ENCODE measurements at regions not wholly inside any gene's neighbourhood (a gene's known extent, or its start where the extent isn't known, plus 50 kb on each side); places are given as distances from the start of the nearest gene placed in this dataset.
"Not testable (repeated sequence)": the region's sequence is repeated elsewhere in the genome, so short reads cannot be mapped to it uniquely, and the experiment has no call there.

DNA sequence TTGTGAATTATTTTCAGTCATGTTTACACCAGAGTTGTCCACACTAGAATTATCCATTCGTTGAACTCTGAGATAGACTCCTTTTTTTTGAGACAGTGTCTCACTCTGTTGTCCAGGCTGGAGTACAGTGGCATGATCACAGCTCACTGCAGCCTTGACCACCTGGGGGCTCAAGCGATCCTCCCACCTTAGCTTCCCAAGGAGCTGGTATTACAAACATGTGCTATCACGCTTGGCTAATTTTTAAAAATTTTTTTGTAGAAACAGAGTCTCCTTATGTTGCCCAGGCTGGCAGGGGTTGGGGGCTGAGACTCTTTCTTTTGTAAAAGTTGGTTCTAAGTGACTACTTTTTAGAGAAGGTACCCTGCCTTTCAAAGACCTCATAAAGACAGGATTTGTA, 2887.2 kb downstream of the RPIA start:
- not testable (repeated sequence) for H3K27me3 ChIP-seq (ENCODE audit: control insufficient read depth, insufficient read depth, low read length); FAIRE-seq

DNA sequence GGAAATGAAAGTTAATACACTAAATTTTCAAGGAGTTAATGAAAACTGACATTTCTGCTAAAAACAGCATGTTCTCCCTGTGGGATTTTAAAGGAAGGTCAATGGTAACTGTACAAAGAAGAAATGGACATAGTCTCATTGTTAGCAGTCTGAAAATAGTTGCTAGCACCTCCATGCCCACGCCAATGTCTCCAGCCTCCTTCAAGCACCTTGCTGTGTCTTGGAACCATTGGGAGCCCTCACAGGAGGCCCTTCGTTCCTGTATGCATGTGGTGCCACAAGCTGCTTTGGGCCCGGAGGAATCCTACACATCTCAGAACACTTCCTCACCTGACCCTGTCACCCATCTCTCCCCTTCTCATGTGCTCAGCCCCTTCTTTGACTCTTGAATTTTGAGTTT, 2888.1 kb downstream of the RPIA start:
- DNase-seq (ENCODE audit: low read depth); H3K27me3 ChIP-seq (ENCODE audit: control insufficient read depth, insufficient read depth, low read length); FAIRE-seq: not testable (repeated sequence)

More for the DNA sequence above, 2887.2 kb downstream of the RPIA start:
- DNase-seq (ENCODE audit: low read depth); H3K36me3 ChIP-seq (ENCODE audit: control insufficient read depth, insufficient read depth, low read length); H3K4me3 ChIP-seq (ENCODE audit: low read depth, low read length): not testable (repeated sequence)

DNA sequence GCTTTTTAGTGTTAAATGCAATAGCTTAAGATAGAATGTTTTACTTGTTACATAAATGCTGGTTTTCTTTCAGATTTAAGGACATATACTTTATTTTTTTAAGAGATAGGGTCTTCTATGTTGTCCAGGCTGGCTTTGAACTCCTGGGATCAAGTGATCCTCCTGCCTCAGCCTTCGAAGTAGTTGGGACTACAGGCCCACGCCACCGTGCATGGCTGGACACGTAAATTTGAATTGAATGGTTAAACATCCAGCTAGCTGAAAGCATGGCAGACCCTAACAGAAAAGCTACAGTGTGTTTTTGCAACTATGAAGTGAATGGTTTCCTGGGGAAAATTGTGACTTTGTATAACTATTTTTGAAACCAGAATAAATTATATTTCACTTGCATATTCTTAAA, 2888.6 kb downstream of the RPIA start:
- FAIRE-seq; H3K27me3 ChIP-seq (ENCODE audit: control insufficient read depth, insufficient read depth, low read length): not testable (repeated sequence)

More for the DNA sequence above, 2888.1 kb downstream of the RPIA start:
- H3K4me3 ChIP-seq (ENCODE audit: low read depth, low read length); H3K36me3 ChIP-seq (ENCODE audit: control insufficient read depth, insufficient read depth, low read length): not testable (repeated sequence)

GRCh38 chr2:91587098-91587497, 2895.6 kb downstream of the RPIA start:
- not testable (repeated sequence) for H3K27me3 ChIP-seq (ENCODE audit: control insufficient read depth, insufficient read depth, low read length); H3K36me3 ChIP-seq (ENCODE audit: control insufficient read depth, insufficient read depth, low read length); H3K4me3 ChIP-seq (ENCODE audit: low read depth, low read length); DNase-seq (ENCODE audit: low read depth); FAIRE-seq

More for the DNA sequence above, 2888.6 kb downstream of the RPIA start:
- not testable (repeated sequence) for DNase-seq (ENCODE audit: low read depth); H3K36me3 ChIP-seq (ENCODE audit: control insufficient read depth, insufficient read depth, low read length); H3K4me3 ChIP-seq (ENCODE audit: low read depth, low read length)

GRCh38 chr2:91587908-91588535, 2896.5 kb downstream of the RPIA start:
- H3K4me3 ChIP-seq (ENCODE audit: low read depth, low read length); H3K27me3 ChIP-seq (ENCODE audit: control insufficient read depth, insufficient read depth, low read length); DNase-seq (ENCODE audit: low read depth); H3K36me3 ChIP-seq (ENCODE audit: control insufficient read depth, insufficient read depth, low read length): not testable (repeated sequence)
- FAIRE-seq, result peak; percentile 23

DNA sequence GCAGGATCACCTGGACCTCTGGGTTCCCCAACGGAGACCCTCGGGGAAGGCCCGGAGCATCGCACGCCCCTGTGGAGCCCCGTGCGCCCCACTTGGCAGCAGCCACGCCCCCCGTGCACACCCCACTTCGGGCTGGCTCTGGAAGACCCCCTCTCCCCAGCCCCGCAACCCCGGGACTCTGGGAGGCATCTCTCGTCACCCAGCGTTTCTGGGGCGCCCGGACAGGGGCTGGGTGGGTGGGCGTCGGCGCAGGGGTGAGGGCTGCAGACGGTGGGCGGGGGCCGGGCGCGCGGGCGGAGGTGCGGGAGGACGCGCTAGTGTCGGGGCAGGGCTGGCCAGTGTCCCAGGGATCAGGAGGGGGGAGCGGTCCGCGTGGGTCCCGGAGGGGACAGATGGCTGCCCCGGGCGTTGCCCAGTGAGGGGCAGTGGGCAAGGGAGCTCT, 2897.3 kb downstream of the RPIA start:
- not testable (repeated sequence) for H3K27me3 ChIP-seq (ENCODE audit: control insufficient read depth, insufficient read depth, low read length); H3K36me3 ChIP-seq (ENCODE audit: control insufficient read depth, insufficient read depth, low read length); DNase-seq (ENCODE audit: low read depth); H3K4me3 ChIP-seq (ENCODE audit: low read depth, low read length); FAIRE-seq

DNA sequence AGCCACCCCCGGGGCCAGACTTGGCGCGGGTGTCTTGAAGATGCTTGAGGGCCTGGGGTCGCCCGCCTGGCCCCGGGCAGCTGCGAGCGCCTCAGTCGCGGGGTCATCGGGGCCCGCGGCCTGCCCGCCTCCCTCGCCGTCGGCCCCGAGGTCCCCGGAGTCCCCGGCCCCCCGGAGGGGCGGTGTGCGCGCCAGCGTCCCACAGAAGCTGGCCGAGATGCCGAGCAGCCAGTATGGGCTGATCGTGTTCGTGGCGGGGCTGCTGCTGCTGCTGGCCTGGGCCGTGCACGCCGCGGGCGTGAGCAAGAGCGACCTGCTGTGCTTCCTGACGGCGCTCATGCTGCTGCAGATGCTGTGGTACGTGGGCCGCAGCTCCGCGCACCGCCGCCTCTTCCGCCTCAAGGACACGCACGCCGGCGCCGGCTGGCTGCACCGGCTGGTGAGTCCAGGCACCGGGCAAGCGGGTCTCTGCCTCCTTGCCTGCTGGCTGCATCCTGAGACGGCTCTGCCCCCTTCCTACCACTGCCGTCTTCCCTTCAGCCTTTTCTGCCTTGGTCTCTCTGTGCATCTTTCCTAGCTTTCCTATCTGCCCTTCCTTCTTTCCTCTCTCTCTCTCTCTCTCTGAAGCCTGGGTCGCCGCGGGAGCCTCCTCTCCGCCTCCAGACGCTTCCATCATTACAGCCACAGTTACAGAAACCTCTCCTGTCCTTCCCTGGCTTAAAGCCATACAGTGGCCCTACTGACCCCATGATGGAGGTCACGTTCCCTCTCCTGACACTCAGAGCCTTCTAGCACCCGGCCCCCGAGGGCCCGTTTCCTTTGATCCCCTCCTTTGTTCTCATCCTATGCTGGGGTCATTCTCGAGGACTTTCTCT, 2898.2 kb downstream of the RPIA start:
- not testable (repeated sequence) for H3K27me3 ChIP-seq (ENCODE audit: control insufficient read depth, insufficient read depth, low read length); H3K4me3 ChIP-seq (ENCODE audit: low read depth, low read length); DNase-seq (ENCODE audit: low read depth); FAIRE-seq; H3K36me3 ChIP-seq (ENCODE audit: control insufficient read depth, insufficient read depth, low read length)

- DNase-seq (ENCODE audit: low read depth); H3K27me3 ChIP-seq (ENCODE audit: control insufficient read depth, insufficient read depth, low read length); FAIRE-seq; H3K4me3 ChIP-seq (ENCODE audit: low read depth, low read length); H3K36me3 ChIP-seq (ENCODE audit: control insufficient read depth, insufficient read depth, low read length): not testable (repeated sequence)
Observed at GRCh38 chr2:91590381-91590780, 2898.9 kb downstream of the RPIA start.

DNA sequence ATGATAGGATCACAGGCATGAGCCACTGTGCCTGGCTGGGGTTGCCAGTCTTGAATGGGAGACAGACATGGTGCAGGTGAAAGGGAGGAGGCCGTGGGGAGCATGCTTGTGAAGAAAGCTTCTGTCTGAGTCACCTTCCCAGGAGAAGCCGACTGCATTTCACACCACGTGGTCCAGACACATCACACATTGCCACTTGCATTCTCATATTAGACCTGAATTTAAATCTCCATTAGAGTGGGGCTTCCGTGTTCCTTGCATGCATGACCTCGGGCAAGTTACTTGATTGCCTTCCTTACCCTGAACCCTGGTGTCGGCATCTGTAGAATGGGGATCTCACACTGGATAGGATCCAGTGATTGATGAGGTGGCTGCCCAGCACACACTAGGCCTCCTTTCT, 2899.6 kb downstream of the RPIA start:
- H3K4me3 ChIP-seq (ENCODE audit: low read depth, low read length), result not testable (repeated sequence)
- FAIRE-seq, result peak; percentile 82

GRCh38 chr2:91597436-91597835, 2906.0 kb downstream of the RPIA start:
- H3K4me3 ChIP-seq (ENCODE audit: low read depth, low read length); DNase-seq (ENCODE audit: low read depth); FAIRE-seq; H3K27me3 ChIP-seq (ENCODE audit: control insufficient read depth, insufficient read depth, low read length); H3K36me3 ChIP-seq (ENCODE audit: control insufficient read depth, insufficient read depth, low read length): not testable (repeated sequence)

More for the DNA sequence above, 2899.6 kb downstream of the RPIA start:
- DNase-seq (ENCODE audit: low read depth); H3K36me3 ChIP-seq (ENCODE audit: control insufficient read depth, insufficient read depth, low read length); H3K27me3 ChIP-seq (ENCODE audit: control insufficient read depth, insufficient read depth, low read length): not testable (repeated sequence)

DNA sequence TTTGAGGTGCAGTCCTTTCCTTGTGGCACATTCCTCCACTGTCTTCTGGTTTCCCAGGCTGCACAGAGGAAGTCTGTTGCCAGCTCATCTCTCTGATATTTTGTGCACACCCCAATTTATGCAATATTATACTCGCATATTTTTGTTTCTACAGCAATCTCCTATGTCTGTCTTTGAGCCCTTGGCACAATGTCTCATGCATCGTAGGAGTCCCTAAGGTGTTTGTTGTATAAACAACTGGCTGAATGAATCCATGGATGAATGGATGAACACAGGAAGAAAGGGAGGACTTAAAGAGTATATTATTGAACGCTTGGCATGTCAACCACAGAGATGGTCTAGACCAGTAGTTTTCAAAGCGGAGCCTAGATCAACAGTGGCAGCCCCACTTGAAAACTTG, 2907.0 kb downstream of the RPIA start:
- FAIRE-seq; H3K4me3 ChIP-seq (ENCODE audit: low read depth, low read length); H3K27me3 ChIP-seq (ENCODE audit: control insufficient read depth, insufficient read depth, low read length); H3K36me3 ChIP-seq (ENCODE audit: control insufficient read depth, insufficient read depth, low read length): not testable (repeated sequence)
- DNase-seq (ENCODE audit: low read depth), result peak; percentile 77

DNA sequence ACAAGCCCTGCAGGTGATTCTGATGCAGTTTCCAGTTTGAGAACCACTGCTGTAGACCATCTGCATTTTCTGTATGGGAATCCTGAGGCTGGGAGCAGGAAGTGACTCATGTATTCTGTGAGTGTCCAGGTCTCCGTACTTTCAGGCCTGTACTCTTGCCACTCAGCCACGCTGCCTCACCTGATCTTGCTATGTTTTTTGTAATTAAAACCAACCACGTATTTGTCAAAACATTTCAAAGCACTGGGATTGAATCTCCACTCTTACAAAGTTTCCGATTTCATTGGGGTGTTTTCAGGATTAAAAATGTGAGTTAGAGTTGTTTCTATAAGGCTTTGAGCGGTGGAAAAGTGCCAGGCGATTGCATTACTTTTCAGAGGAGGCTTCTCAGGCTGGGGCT, 2907.5 kb downstream of the RPIA start:
- H3K27me3 ChIP-seq (ENCODE audit: control insufficient read depth, insufficient read depth, low read length); H3K4me3 ChIP-seq (ENCODE audit: low read depth, low read length); H3K36me3 ChIP-seq (ENCODE audit: control insufficient read depth, insufficient read depth, low read length): not testable (repeated sequence)
- DNase-seq (ENCODE audit: low read depth) (peak; percentile 43), FAIRE-seq (peak; percentile 62)

- not testable (repeated sequence) for H3K36me3 ChIP-seq (ENCODE audit: control insufficient read depth, insufficient read depth, low read length); H3K4me3 ChIP-seq (ENCODE audit: low read depth, low read length); H3K27me3 ChIP-seq (ENCODE audit: control insufficient read depth, insufficient read depth, low read length); FAIRE-seq
- DNase-seq (ENCODE audit: low read depth), result peak; percentile 21
Observed at GRCh38 chr2:91602860-91603259, 2911.4 kb downstream of the RPIA start.

DNA sequence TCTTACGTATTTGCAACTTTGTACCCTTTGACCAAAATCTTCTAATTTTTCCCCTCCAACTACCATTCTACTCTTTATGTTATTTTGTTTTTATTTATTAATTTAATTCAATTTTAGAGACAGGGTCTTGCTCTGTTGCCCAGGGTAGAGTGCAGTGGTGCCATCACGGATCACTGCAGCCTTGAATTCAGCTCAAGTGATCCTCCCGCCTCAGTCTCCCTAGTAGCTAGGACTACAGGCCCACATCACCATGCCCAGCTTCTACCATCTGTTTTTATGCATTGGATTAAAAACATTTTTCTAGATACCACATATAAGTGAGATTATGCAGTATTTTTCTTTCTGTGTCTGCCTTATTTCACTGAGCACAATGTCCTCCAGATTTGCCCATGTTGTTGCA, 2912.5 kb downstream of the RPIA start:
- H3K27me3 ChIP-seq (ENCODE audit: control insufficient read depth, insufficient read depth, low read length); FAIRE-seq; DNase-seq (ENCODE audit: low read depth); H3K36me3 ChIP-seq (ENCODE audit: control insufficient read depth, insufficient read depth, low read length); H3K4me3 ChIP-seq (ENCODE audit: low read depth, low read length): not testable (repeated sequence)

Data from bronchial epithelial cell (primary cell).